Activated naive CD4-positive, alpha-beta T cell treated with anti-CD3 and anti-CD28 coated beads, Interleukin-2, amount 50 U/mL, for 72 hours (primary cell): ENCODE measurements at regions not wholly inside any gene's neighbourhood (a gene's known extent, or its start where the extent isn't known, plus 50 kb on each side); places are given as distances from the start of the nearest gene placed in this dataset.
"Not testable (repeated sequence)": the region's sequence is repeated elsewhere in the genome, so short reads cannot be mapped to it uniquely, and the experiment has no call there.

Source experiments
- ATAC-seq, 2 donors: fragments of 150-1000 bp; cut with Tn5 transposase; 2 replicates each; pipeline ENCODE4 v1.10.0; 2021; ENCODE audit warnings: mild to moderate bottlenecking in 2 of 2, moderate library complexity in 2 of 2
- DNase-seq, 2 donors: peaks; one replicate each; pipeline ENCODE4 v3.0.0; 2021 to 2022; ENCODE audit warnings: low spot score in 2 of 2
- H3K27ac Mint-ChIP-seq, 2 donors: one replicate each; pipeline ENCODE4 v1.8.0; 2022; ENCODE audit warnings: mild to moderate bottlenecking in 2 of 2, mixed read lengths in 2 of 2
- H3K36me3 Mint-ChIP-seq, 2 donors: one replicate each; pipeline ENCODE4 v1.8.0; 2022; ENCODE audit warnings: mixed read lengths in 2 of 2
- H3K9me3 Mint-ChIP-seq, 2 donors: one replicate each; pipeline ENCODE4 v1.8.0; 2022; ENCODE audit warnings: mixed read lengths in 2 of 2

DNA sequence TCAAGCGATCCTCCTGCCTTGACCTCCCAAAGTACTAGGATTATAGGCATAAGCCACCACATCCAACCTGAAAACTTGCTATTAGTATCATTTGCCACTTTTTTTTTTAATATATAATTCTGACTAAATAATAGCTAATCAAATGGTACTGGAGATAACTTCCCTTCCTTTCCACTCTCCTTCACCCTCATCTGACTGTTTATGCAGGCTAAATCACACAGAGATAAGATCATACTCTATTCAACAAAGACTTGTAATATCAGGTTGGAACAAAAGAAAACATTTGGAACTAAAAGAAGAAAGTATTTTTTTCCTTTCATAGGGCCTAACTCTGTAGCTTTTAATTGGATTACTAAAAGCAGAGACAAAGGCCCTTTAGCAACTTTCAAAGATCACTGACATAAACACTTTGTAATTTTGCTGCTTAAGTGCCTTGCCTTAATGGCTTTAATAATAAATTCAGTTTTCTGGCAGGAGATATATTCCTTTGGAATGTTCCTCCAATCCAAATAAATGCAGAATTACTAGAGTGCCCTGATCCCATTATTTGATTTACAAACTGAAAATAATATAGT lies 198.7 kb upstream of the ASCC3 start:
- Mint-ChIP-seq H3K27ac (no peak overlapping the region), H3K36me3 (no peaks in the 10 kb centered on the region), H3K9me3 (peaks cover 0 to 7% of the 10 kb centered on the region in 2 donors)
- ATAC-seq, result no peak
- no peak for DNase-seq

DNA sequence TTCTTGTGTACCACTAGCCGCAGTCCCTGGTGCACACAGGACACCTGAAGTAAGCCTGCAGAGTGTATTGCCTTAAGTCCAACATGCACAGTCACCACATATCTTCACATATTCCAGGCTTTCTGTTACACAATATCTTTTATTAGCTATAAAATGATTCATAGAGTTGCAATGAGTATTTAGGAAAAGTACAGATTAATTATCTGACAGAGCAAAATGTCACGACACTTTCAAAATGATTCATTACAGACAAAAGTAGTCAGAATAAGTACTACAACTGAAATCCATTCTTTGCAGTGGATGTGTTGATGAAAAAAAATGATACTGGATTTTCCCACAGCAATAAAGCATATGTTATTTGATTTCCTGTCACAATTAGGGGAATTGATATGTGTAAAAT lies 199.5 kb upstream of the ASCC3 start:
- Mint-ChIP-seq H3K27ac (no peak overlapping the region), H3K36me3 (no peaks in the 10 kb centered on the region), H3K9me3 (peaks cover 0 to 7% of the 10 kb centered on the region in 2 donors)
- ATAC-seq (no peak), DNase-seq (no peak)

DNA sequence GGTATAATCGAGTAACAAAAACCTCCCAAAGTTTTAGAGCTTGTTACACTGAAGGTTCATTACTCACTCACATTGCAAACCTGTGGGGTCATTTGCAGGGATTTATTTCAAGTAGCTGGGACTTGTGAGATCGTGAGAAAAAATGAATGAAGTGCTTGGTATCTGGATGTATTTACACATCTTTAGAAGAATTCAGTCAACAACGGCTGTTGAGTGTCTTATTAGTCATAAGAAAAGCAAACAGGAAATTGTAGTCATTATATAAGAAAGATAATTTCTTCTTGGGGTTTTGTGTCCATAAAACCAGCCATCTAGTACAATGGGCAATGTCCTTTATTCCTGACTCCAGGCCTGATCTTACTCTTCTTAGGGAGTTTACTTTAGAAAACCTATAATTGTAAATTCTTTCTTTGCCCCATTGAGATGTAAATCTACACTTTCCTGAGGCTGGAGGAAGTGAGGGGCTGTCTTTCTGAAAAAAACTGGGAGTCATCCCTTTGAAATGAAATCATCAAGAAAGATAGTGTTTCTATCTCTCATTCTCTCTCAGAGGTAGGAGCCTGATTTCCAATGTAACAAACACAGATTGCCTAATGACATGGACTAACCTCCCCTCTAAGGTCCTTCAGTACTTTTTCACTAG lies 202.5 kb upstream of the ASCC3 start:
- Mint-ChIP-seq H3K27ac (no peak overlapping the region), H3K9me3 (no peaks in the 10 kb centered on the region), H3K36me3 (no peaks in the 10 kb centered on the region)
- no peak for ATAC-seq
- DNase-seq, result no peak

DNA sequence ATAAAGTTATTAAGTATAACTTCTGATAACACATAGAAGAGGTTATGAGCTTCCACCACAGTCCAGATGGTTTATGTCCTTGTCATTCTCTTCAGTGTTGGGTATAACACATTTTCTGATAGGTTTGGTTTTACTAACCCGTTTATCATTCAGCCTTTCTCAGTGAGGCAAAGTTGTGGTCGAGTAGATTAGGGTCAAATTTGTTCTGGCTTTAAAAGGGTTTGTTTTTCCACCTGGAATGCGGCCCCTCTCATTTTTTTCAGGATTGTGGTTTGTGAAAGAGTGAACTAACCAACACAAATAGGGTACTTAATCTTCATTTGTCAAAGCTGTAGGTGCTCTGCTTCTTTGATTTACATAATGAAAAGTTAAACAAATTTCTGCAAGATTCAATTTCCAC lies 204.2 kb upstream of the ASCC3 start:
- no peak for ATAC-seq

DNA sequence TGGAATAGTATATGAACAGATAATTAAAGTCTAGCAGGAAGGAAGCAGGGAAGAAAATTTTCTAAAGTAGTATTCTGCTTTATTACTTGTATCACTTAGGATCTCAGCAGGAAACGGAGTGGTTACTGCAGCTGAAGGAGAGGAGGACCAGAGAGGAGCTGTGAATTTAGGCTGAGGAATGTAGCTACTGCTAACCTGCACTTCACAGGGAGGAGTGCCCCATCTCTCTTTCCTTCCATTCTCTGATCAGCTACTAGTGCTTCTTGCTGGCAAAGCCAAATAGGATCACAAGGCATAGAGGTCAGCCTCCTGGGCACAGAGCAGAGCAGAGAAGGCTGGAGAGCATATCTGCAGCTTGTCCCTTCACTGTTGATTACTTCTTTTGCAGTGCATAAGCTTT lies 205.3 kb upstream of the ASCC3 start:
- no peak for ATAC-seq
- peaks cover 9 to 15% of the 10 kb centered on the region in 2 donors for H3K9me3 Mint-ChIP-seq

More for the DNA sequence above, 204.2 kb upstream of the ASCC3 start:
- no peak for DNase-seq
- H3K36me3 Mint-ChIP-seq, result peaks cover 0 to 2% of the 10 kb centered on the region in 2 donors
- no peak overlapping the region for H3K27ac Mint-ChIP-seq
- peaks cover 0 to 4% of the 10 kb centered on the region in 2 donors for H3K9me3 Mint-ChIP-seq

DNA sequence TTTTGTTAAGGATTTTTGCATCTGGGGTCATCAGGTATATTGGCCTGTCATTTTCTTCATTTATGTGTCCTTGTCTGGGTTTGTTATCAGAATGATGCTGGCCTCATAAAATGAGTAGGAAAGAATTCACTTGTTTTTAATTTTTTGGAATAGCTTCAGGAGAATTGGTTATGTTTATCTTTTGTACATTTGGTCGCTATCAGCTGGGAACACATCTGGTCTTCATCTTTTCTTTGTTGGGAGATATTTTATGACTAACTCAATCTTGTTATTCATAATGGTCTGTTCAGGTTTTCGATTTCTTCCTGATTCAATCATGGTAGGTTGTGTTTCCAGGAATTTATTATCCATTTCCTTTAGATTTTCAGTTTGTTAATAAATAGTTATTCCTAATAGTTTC lies 207.5 kb upstream of the ASCC3 start:
- Mint-ChIP-seq H3K36me3 (peaks cover 0 to 19% of the 10 kb centered on the region in 2 donors), H3K9me3 (peaks cover 14 to 24% of the 10 kb centered on the region in 2 donors), H3K27ac (no peak overlapping the region)
- no peak for ATAC-seq
- DNase-seq, result no peak

More for the DNA sequence above, 205.3 kb upstream of the ASCC3 start:
- Mint-ChIP-seq H3K36me3 (peaks cover 0 to 14% of the 10 kb centered on the region in 2 donors), H3K27ac (no peak overlapping the region)
- no peak for DNase-seq

DNA sequence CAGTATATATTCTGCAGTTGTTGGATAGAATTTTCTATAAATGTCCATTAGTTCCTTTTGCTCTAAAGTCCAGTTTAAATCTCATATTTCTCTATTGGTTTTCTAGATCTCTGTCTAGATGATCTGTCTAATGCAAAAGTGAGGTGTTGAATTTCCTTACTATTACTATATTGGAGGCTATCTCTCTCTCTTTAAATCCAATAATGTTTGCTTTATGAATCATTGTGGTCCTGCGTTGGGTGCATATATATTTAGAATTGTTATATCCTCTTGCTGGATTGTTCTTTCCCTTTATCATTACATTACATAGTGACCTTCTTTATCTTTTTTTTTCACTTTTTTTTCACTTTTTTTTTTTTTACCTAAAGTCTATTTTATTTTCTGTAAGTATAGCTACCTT lies 208.5 kb upstream of the ASCC3 start:
- Mint-ChIP-seq H3K27ac (no peak overlapping the region), H3K9me3 (peaks cover 14 to 24% of the 10 kb centered on the region in 2 donors), H3K36me3 (peaks cover 0 to 19% of the 10 kb centered on the region in 2 donors)
- DNase-seq, result no peak
- ATAC-seq, result no peak

DNA sequence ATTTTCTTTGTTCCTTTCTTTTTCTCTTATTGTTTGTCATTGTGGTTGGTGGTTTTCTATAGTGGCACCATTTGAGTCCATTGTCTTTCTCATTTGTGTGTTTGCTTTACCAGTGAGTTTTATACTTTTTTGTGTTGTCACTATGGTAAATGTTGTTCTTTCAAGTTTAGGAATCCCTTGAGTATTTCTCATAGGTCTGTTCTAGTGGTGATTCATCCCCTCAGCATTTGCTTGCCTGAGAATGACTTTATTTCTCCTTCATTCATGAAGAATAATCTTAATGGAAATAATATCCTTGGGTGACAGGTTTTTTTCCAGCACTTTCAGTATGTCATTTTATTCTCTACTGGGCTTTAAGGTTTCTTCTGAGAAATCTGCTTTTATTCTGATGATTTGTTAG lies 209.2 kb upstream of the ASCC3 start:
- DNase-seq (no peak), ATAC-seq (no peak)
- H3K9me3 Mint-ChIP-seq, result peaks cover 14 to 24% of the 10 kb centered on the region in 2 donors
- peaks cover 0 to 19% of the 10 kb centered on the region in 2 donors for H3K36me3 Mint-ChIP-seq
- no peak overlapping the region for H3K27ac Mint-ChIP-seq

DNA sequence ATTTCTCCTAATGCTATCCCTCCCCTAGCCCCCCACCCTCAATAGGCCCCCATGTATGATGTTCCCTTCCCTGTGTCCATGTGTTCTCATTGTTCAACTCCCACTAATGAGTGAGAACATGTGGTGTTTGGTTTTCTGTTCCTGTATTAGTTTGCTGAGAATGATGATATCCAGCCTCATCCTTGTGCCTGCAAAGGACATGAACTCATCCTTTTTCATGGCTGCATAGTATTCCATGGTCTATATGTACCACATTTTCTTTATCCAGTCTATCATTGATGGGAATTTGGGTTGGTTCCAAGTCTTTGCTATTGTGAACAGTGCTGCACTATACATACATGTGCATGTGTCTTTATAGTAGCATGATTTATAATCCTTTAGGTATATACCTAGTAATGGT lies 217.5 kb upstream of the ASCC3 start:
- ATAC-seq, H3K27ac Mint-ChIP-seq: not testable (repeated sequence)
- H3K9me3 Mint-ChIP-seq, result peaks cover 0 to 11% of the 10 kb centered on the region in 2 donors

DNA sequence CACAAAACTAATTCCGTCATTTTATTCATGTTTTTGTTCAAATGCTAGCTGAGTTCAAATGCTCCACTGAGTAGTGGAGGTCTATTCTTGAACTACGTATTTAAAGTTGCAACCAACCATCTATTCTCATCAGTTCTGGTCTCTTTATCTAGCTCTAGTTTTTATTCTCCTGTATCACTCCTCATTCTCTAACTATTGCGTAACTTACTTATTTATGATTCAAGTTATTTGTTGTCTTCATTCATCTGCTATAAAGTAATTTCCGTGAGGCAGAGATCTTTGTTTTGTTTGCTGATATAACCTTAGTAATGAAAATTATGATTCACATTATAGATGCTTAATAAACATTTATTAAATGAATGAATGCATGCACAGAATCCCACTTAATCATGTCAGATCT lies 221.6 kb upstream of the ASCC3 start:
- Mint-ChIP-seq H3K27ac (no peak overlapping the region), H3K9me3 (peaks cover 0 to 11% of the 10 kb centered on the region in 2 donors), H3K36me3 (no peaks in the 10 kb centered on the region)
- no peak for DNase-seq
- no peak for ATAC-seq

More for the DNA sequence above, 217.5 kb upstream of the ASCC3 start:
- not testable (repeated sequence) for DNase-seq, H3K36me3 Mint-ChIP-seq

DNA sequence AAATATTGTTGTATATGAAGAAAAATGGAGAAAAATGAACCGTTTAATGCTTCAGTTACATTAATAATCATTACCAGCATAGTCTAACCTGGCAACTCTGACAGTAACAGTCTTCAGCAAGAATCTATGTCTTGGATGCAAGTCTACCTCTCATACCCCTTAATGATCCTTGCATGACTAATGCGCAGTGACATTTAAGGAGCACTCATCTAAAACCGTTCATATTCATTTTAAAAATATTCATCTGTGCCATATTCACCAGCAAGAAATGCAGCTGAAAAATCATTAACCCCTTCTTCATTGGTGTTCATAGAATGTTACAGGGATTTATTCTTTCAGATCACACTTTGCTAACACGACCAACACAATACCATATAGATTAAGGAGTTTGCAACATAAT lies 227.2 kb upstream of the ASCC3 start:
- ATAC-seq (no peak), DNase-seq (no peak)
- no peaks in the 10 kb centered on the region for H3K9me3 Mint-ChIP-seq

DNA sequence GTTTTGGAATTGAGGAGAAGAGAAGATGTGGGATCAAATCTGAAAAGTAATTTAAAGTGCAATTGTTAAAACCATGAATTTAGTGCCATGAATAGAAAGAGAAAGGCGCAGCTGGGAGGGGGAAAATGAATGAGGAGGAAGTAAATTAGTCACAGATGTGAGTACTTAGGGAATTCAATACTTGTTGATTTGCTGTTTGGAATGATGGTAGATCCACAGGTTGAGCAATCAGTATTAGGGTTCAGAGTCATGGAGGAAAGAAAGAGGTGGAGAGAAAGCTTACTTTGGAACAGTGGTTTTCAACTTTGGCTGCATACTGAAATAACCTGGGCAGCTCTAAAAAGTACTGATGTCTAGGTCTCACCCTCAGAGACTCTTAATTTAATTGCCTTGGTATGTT lies 229.7 kb upstream of the ASCC3 start:
- H3K36me3 Mint-ChIP-seq, result no peaks in the 10 kb centered on the region
- ATAC-seq (no peak), DNase-seq (no peak)
- H3K9me3 Mint-ChIP-seq, result no peaks in the 10 kb centered on the region
- no peak overlapping the region for H3K27ac Mint-ChIP-seq

More for the DNA sequence above, 227.2 kb upstream of the ASCC3 start:
- no peak overlapping the region for H3K27ac Mint-ChIP-seq
- H3K36me3 Mint-ChIP-seq, result no peaks in the 10 kb centered on the region

DNA sequence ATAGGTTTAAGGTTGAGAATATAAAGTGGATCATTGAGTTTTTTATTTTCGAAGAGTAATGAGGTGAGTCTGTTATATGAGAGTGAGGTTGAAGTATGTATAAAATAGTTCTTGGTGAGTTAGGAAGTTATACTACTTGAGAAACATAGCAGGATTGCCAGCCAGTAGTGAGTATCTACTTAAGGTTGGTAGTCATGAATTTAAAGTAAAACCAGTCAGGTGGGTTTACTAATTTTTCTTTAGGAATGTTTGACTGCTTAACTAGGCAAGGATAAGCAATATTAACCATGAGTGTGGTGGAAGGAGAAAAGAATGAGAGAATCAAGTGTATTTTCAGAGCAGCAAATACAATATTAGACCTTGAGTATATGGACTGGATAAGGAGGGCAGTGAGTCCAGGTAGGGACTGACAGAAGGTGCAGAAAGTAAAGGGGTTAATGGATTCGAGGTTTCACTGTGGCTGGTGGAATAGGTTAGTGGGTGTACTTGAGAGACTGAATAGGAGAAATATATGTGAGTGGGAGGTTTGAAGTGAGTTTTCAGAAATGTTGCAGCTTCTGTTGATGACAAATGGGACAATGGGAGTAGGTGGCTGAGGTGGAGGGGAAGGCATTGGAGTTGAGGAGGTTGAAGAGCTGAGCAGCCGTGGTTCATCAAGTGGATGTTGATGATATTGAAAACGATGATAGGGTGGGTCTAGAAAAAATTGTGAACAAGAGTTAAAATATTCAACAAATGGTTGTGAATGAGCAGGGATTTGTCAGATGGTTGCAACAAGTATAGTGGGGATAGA lies 232.5 kb upstream of the ASCC3 start:
- no peak for ATAC-seq
- Mint-ChIP-seq H3K27ac (no peak overlapping the region), H3K9me3 (no peaks in the 10 kb centered on the region), H3K36me3 (no peaks in the 10 kb centered on the region)
- DNase-seq, result no peak

DNA sequence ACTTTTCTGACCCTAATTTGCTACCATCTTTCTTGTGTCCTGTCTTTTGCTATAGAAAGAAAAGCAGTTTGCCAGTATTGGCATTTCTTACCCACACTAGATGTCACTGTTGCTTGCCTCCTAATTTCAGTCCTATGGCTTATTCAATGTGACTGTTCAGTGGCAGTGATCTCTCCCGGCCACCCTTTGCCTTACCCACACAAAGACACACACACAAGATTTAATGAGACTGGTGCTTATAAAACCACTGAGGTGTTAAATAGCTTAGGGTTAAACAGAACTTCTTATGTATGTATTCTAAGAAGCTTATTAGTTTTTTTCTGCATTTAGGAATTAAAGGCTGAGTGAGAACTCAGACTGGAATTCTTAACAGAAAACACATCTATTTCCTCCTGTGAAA lies 233.6 kb upstream of the ASCC3 start:
- Mint-ChIP-seq H3K9me3 (no peaks in the 10 kb centered on the region), H3K36me3 (no peaks in the 10 kb centered on the region), H3K27ac (no peak overlapping the region)
- DNase-seq, result no peak
- no peak for ATAC-seq

DNA sequence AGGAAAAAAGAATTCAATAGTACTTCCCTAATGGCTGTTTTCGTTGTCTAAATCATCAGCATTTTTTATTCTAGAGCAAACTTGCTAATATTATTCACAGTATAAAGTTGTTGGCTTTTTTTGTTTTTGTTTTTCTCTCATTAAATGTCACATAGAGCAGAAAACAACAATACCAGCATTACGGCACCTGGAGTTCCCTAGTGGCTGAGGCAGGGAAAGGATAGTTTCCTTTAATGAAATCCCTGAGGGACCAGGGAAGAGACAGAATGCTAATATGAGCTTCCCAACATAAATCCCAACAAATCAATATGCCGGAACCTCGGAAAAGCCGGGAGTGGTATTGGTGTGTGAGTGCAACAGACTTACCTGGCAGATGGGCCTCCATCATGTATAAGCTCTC lies 235.2 kb upstream of the ASCC3 start:
- H3K9me3 Mint-ChIP-seq, result no peaks in the 10 kb centered on the region
- H3K36me3 Mint-ChIP-seq, result no peaks in the 10 kb centered on the region
- ATAC-seq (no peak), DNase-seq (no peak)
- no peak overlapping the region for H3K27ac Mint-ChIP-seq

DNA sequence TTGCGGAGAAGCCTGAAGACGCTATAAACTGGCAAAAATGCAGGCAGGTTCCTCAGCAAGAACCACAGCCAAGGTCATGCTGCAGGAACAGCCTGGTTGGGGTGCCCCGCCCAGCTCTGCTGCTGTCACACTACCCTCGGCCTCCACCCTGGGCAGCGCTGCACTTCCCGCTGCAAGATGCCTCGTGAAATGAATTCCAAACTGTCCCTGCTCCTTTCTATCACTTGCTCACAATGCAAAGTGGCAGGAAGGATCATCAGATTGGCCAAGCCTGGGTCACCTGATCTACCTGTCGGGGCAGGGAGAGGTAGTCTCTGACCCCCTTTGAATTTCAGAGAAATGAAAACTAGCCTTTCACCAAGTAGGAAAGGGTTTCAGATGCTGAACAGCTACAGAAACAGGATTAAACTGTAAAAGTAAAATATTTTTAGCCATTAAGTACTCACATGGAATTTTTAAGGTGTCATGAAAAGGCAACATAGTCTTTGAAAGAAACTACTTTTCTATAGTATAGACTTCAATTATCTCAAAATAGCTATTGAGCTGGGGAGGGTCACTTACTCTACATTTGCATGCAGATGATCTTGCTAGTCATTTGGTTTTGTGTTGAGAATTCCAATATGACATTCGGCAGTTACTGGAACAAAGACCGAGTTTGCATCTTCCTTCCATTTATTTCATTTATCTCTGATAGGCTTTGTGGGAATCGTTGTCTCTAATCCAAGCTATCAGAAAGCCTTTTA lies 236.4 kb upstream of the ASCC3 start:
- no peak for DNase-seq
- H3K9me3 Mint-ChIP-seq, result no peaks in the 10 kb centered on the region

DNA sequence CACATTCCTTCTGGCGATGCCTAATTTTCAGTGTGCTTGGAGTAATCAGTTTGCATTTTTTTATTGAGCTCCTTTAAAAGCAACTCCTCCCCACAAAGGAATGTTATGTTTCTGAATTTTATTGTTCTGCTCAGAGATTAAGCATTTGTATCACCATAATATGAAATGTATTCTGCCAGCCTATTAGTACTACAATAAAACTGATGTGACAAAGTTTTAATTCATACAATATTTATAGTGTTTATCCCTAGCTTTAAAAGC lies 236.9 kb upstream of the ASCC3 start:
- no peak for DNase-seq
- ATAC-seq, result no peak
- Mint-ChIP-seq H3K9me3 (no peaks in the 10 kb centered on the region), H3K27ac (no peak overlapping the region), H3K36me3 (no peaks in the 10 kb centered on the region)

More for the DNA sequence above, 236.4 kb upstream of the ASCC3 start:
- Mint-ChIP-seq H3K27ac (no peak overlapping the region), H3K36me3 (no peaks in the 10 kb centered on the region)
- ATAC-seq, result no peak
